Glutamatergic neuron (in vitro differentiated cells): ENCODE measurements at regions not wholly inside any gene's neighbourhood (a gene's known extent, or its start where the extent isn't known, plus 50 kb on each side); places are given as distances from the start of the nearest gene placed in this dataset.
A peak's percentile ranks its signal among the peaks of the same experiment; 100 is the strongest.

ENCODE experiments used
- DNase-seq: peaks from one replicate; pipeline ENCODE4 v3.0.0; 2022
- H3K27ac Mint-ChIP-seq: one replicate; pipeline ENCODE4 v1.8.0; 2020; ENCODE audit warnings: mild to moderate bottlenecking, mixed read lengths, inconsistent platforms; ENCODE audit not compliant: unreplicated experiment
- H3K27me3 Mint-ChIP-seq: one replicate; pipeline ENCODE4 v1.8.0; 2020; ENCODE audit warnings: mild to moderate bottlenecking, moderate library complexity, mixed read lengths, inconsistent platforms; ENCODE audit not compliant: unreplicated experiment
- H3K36me3 Mint-ChIP-seq: one replicate; pipeline ENCODE4 v1.8.0; 2020; ENCODE audit warnings: mild to moderate bottlenecking, mixed read lengths, inconsistent platforms; ENCODE audit not compliant: unreplicated experiment
- H3K4me1 Mint-ChIP-seq: one replicate; pipeline ENCODE4 v1.8.0; 2020; ENCODE audit warnings: mild to moderate bottlenecking, low read depth, mixed read lengths, inconsistent platforms; ENCODE audit not compliant: unreplicated experiment
- H3K4me3 Mint-ChIP-seq: one replicate; pipeline ENCODE4 v1.8.0; 2020; ENCODE audit warnings: mild to moderate bottlenecking, mixed read lengths, inconsistent platforms; ENCODE audit not compliant: unreplicated experiment
- H3K9me3 Mint-ChIP-seq: one replicate; pipeline ENCODE4 v1.8.0; 2020; ENCODE audit warnings: mild to moderate bottlenecking, moderate library complexity, mixed read lengths, inconsistent platforms; ENCODE audit not compliant: unreplicated experiment
- TF ChIP-seq, protein P1 (sequence below): fragments of 200-600 bp; sonication (generic); IDR thresholded peaks from one replicate; pipeline ENCODE4 v1.5.0; 2021; ENCODE audit not compliant: partially characterized antibody, unreplicated experiment

DNA sequence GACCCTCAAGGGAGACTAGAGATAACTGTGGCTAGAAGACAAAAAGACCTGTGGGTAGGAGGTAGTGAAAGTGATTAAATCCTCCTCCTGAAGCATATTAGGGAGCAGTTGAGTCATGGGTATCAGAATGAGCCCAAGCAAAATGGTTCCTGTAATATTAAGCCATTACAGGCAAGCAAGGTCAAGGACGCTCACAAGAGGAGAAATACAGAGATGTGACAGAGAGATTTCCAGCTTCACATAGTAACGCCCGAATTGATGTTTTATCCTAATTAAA, 77.7 kb downstream of the FAM76B start:
- peaks cover 9% of the 10 kb centered on the region for H3K4me1 Mint-ChIP-seq
- TF ChIP-seq, protein P1, sequence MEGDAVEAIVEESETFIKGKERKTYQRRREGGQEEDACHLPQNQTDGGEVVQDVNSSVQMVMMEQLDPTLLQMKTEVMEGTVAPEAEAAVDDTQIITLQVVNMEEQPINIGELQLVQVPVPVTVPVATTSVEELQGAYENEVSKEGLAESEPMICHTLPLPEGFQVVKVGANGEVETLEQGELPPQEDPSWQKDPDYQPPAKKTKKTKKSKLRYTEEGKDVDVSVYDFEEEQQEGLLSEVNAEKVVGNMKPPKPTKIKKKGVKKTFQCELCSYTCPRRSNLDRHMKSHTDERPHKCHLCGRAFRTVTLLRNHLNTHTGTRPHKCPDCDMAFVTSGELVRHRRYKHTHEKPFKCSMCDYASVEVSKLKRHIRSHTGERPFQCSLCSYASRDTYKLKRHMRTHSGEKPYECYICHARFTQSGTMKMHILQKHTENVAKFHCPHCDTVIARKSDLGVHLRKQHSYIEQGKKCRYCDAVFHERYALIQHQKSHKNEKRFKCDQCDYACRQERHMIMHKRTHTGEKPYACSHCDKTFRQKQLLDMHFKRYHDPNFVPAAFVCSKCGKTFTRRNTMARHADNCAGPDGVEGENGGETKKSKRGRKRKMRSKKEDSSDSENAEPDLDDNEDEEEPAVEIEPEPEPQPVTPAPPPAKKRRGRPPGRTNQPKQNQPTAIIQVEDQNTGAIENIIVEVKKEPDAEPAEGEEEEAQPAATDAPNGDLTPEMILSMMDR, result no peak
- no peaks in the 10 kb centered on the region for H3K36me3 Mint-ChIP-seq
- H3K9me3 Mint-ChIP-seq, result peaks cover 1% of the 10 kb centered on the region
- no peak for DNase-seq
- no peak overlapping the region for H3K4me3 Mint-ChIP-seq
- no peak overlapping the region for H3K27ac Mint-ChIP-seq
- H3K27me3 Mint-ChIP-seq, result no peaks in the 10 kb centered on the region

DNA sequence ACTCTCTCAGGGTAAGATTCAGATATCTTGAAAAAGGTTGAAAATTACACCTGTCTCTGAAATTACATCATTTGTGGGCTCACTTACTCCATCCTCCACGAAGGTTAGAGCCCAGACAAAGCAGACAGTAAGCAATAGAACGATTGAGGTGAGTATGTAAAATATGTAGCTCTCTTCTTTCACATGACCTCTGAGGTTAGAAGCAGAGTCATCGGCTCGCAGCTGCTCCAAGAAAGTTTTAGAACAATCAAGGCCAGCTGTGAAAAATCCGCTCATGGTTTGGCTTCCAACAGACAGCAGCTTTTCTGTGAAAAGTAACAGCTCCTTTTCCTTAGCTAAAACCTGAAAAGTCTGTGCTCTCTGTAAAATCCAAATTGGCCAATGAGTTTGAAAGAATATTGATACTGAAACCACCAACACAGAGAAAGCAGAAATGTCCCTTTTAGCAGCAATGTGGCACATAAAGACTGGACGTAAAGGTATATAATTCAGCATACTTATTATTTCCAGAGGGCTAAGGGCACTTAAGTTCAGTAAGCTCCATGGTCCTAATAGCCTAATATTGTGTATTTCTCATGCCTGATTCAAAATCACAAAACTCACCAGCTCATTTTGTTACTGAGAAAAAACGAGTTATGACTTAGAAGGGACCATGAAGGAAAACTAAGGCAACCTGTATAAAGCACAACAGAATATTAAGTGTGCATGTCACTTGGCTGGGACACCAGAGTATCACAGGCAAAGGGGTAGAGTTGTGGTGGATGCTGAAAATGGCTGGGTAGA, 78.2 kb downstream of the FAM76B start:
- DNase-seq, result no peak
- Mint-ChIP-seq H3K4me1 (peaks cover 11% of the 10 kb centered on the region), H3K9me3 (peaks cover 1% of the 10 kb centered on the region), H3K27ac (no peak overlapping the region), H3K27me3 (peaks cover 2% of the 10 kb centered on the region), H3K36me3 (no peaks in the 10 kb centered on the region), H3K4me3 (no peak overlapping the region)
- TF ChIP-seq, protein P1, result no peak

DNA sequence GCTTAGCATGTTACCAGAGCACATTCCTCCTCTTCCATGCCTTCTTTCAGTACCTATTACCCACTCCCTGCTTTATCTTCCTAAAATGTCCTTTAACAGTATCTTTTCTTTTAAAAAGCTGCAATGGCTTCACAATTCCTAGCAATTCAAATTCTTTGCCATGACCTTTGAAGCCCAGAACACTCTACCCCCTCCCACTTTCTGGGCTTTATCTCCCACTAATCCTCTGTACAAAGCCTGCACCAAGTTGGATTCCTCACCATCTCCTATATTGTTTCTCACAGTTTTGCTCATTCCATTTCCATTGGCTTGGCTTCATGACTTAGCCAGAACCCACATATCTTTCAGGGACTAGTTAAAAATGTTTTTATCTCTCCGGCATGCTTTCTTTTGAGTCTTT, 80.9 kb downstream of the FAM76B start:
- H3K4me1 Mint-ChIP-seq, result peaks cover 5% of the 10 kb centered on the region
- no peak overlapping the region for H3K27ac Mint-ChIP-seq
- no peak for DNase-seq
- H3K27me3 Mint-ChIP-seq, result peaks cover 2% of the 10 kb centered on the region
- no peak overlapping the region for H3K4me3 Mint-ChIP-seq
- H3K9me3 Mint-ChIP-seq, result peaks cover 1% of the 10 kb centered on the region
- no peaks in the 10 kb centered on the region for H3K36me3 Mint-ChIP-seq
- TF ChIP-seq, protein P1, result no peak

DNA sequence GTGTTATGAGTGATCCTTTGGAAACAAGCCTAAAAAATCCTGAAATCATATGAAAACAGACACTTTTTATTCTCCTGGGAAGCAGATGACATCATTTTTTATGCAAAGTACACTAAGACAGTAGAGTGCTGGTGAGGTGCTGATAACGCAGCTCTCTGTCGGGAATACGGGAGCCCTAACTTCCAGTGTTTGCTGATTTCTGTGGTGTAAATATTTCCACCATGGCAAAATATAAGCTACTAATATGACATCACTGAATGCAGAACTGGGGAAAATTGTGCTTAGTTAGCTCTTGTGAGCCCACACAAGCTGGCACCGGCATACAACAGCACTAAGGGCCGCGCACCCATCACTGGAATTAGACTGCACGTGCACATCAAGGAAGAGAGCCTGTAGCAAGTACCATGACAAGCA, 82.6 kb downstream of the FAM76B start:
- H3K27ac Mint-ChIP-seq, result no peak overlapping the region
- peaks cover 5% of the 10 kb centered on the region for H3K4me1 Mint-ChIP-seq
- no peak for DNase-seq
- peak overlapping the region; percentile 6 for H3K4me3 Mint-ChIP-seq
- peaks cover 1% of the 10 kb centered on the region for H3K9me3 Mint-ChIP-seq
- H3K36me3 Mint-ChIP-seq, result no peaks in the 10 kb centered on the region
- TF ChIP-seq, protein P1, result no peak
- peaks cover 2% of the 10 kb centered on the region for H3K27me3 Mint-ChIP-seq

DNA sequence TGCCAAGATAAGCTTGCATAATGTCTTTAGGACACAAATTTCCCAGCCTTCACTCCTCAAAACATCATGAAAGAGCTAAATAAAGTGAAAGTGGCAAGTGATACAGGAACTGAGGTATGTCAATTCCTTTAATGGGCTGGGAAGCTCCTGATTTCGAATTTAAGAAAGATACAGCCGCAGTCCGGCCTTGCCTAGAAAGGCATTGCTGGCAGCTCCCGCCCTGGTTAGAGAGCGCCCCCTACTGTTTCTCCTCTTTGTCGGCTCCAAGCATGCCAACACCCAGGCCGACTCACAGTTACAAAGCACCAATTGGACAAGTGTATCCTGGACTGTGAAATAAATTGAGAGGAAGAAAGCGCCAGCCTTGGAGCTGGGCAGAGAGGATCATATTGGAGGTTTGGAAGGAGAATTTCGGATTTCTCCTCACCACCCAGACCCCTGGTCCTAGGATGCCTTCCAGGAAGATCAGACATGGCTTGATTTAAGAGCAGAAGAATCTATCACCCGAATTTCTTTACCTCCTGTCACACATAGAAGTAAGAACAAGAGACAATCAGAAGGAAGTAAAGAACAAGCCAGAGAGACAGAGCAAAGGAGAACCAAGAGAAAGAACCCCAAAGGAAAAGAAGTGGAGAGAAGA, 84.0 kb downstream of the FAM76B start:
- TF ChIP-seq, protein P1, result peak; percentile 92
- peak; percentile 87 for DNase-seq
- Mint-ChIP-seq H3K4me1 (peaks cover 5% of the 10 kb centered on the region), H3K27me3 (peaks cover 2% of the 10 kb centered on the region), H3K36me3 (no peaks in the 10 kb centered on the region), H3K9me3 (peaks cover 1% of the 10 kb centered on the region), H3K27ac (no peak overlapping the region), H3K4me3 (no peak overlapping the region)
